ENCODE measurements at regions not wholly inside any gene's neighbourhood (a gene's known extent, or its start where the extent isn't known, plus 50 kb on each side); places are given as distances from the start of the nearest gene placed in this dataset.

DNA sequence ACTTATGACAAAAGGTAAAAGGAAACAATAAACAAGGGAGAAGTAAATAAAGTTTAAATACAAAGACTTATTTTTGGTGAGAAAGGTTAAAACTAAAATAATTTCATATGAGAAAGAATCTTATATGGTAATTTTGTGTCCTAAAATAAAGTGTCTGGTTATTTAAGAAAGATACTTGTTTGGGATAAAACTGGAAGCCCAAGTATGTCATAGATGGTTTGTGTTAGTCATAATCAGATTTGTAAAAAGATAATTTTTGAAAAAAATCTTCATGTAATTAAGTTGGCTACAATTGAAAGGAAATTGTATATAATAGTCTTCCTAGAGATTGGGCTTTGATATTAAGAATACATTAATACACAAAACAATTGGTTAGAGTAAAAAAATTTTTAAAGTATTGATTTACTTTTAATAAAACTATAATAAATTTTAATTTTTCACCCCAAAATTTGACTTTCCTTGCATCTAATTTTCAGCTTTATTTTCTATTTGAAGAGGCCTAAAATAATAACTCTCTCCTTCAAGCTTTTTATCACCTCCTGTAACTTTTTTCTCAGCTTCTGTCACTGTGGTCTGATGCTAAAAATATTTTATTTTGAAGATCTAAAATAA, 315.6 kb downstream of the SLITRK5 start:
- no peak for TF ChIP-seq EP300 (IDR thresholded peaks at IDR 0.05; ENCODE audit: low read length)
- TF ChIP-seq MAFF (IDR thresholded peaks at IDR 0.05; ENCODE audit: low read length): no peak
- TF ChIP-seq SMAD4 (CRISPR knock-in tag; conservative IDR thresholded peaks at IDR 0.05): no peak
- TF ChIP-seq, protein P1, sequence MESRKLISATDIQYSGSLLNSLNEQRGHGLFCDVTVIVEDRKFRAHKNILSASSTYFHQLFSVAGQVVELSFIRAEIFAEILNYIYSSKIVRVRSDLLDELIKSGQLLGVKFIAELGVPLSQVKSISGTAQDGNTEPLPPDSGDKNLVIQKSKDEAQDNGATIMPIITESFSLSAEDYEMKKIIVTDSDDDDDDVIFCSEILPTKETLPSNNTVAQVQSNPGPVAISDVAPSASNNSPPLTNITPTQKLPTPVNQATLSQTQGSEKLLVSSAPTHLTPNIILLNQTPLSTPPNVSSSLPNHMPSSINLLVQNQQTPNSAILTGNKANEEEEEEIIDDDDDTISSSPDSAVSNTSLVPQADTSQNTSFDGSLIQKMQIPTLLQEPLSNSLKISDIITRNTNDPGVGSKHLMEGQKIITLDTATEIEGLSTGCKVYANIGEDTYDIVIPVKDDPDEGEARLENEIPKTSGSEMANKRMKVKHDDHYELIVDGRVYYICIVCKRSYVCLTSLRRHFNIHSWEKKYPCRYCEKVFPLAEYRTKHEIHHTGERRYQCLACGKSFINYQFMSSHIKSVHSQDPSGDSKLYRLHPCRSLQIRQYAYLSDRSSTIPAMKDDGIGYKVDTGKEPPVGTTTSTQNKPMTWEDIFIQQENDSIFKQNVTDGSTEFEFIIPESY (CRISPR knock-in tag; IDR thresholded peaks at IDR 0.05): no peak
- no peak for TF ChIP-seq FOXM1 (IDR thresholded peaks at IDR 0.05; ENCODE audit: low read depth)
- TF ChIP-seq FOXM1 (CRISPR knock-in tag; IDR thresholded peaks at IDR 0.05; ENCODE audit: low read depth): no peak
- TF ChIP-seq NFIC (IDR thresholded peaks at IDR 0.05): no peak
- TF ChIP-seq, protein P2, sequence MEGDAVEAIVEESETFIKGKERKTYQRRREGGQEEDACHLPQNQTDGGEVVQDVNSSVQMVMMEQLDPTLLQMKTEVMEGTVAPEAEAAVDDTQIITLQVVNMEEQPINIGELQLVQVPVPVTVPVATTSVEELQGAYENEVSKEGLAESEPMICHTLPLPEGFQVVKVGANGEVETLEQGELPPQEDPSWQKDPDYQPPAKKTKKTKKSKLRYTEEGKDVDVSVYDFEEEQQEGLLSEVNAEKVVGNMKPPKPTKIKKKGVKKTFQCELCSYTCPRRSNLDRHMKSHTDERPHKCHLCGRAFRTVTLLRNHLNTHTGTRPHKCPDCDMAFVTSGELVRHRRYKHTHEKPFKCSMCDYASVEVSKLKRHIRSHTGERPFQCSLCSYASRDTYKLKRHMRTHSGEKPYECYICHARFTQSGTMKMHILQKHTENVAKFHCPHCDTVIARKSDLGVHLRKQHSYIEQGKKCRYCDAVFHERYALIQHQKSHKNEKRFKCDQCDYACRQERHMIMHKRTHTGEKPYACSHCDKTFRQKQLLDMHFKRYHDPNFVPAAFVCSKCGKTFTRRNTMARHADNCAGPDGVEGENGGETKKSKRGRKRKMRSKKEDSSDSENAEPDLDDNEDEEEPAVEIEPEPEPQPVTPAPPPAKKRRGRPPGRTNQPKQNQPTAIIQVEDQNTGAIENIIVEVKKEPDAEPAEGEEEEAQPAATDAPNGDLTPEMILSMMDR (IDR thresholded peaks at IDR 0.05 in 2 of 3, conservative IDR thresholded peaks at IDR 0.05 in 1 of 3; ENCODE audit: insufficient read depth in 2 of 3, low read depth in 1 of 3, low read length in 3 of 3): no peak
- no peak for TF ChIP-seq CBX2 (IDR thresholded peaks at IDR 0.05; ENCODE audit: insufficient read depth, low read length, poor library complexity, severe bottlenecking)
- no peak for TF ChIP-seq ZSCAN32 (CRISPR knock-in tag; IDR thresholded peaks at IDR 0.05)

All from K562 (cell line).